ENCODE measurements at regions not wholly inside any gene's neighbourhood (a gene's known extent, or its start where the extent isn't known, plus 50 kb on each side); places are given as distances from the start of the nearest gene placed in this dataset.
"Not testable (repeated sequence)": the region's sequence is repeated elsewhere in the genome, so short reads cannot be mapped to it uniquely, and the experiment has no call there.

DNA sequence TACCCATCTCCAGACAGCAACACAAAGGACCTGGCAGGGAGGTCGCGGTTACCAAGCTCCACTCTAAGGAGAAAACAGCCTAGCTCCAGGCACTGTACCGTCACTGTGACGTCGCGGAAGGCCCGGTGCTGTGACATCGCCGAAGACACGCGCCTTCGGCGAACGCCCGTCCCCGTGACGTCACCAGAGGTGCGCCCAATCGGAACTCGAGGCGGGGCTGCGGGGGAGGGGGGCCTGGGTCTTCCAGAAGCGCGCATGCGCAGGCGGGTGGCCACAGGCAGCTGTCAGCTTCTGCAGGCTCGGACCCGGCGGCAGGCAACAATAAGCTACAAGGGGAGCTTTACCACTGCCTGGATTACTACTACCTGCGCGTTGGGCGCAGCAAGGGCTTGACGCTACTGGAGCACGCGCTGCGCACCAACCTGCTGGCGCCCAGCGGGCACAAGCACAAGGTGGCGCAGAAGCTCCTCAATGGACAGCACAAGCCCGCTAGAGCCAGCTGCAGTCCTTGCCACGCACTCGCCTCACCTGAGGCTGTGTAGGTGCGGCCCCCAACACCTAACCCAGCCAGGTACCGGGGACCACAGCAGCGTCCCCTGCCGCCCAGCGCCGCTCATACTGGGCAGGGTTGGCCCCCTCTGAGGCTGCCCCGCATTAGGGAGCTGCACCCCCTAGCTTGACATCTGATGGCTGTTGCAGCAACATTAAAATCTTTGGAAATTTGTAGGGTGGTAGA lies 208.4 kb downstream of the TPST1 start:
- DNase-seq (ENCODE audit: low read depth in 1 of 2, low spot score in 1 of 2), result peak; percentile 61 to 69

DNA sequence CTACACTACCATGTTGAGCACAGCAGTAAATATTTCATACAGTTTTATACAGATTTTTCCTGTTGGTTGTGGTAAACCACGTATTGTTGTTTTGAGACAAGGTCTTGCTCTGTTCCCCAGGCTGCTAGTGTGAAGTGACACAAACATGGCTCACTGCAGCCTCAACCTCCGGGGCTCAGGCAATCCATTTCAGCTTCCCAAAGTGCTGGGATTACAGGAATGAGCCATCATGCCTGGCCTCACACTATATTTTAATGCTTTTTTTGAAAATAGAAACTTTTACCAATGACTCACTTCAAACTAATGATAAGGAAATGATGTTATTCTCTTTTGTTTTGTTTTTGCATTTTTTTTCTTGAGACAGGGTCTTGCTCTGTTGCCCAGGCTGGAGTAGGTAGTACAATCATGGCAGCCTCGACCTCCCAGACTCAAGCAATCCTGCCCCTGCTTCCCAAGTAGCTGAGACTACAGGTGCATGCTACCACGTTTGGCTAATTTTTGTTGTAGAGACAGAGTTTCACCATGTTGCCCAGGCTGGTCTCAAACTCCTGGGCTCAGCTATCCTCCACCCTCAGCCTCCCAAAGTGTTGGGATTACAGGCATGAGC lies 210.6 kb downstream of the TPST1 start:
- DNase-seq (ENCODE audit: low read depth in 1 of 2, low spot score in 1 of 2), result no peak

DNA sequence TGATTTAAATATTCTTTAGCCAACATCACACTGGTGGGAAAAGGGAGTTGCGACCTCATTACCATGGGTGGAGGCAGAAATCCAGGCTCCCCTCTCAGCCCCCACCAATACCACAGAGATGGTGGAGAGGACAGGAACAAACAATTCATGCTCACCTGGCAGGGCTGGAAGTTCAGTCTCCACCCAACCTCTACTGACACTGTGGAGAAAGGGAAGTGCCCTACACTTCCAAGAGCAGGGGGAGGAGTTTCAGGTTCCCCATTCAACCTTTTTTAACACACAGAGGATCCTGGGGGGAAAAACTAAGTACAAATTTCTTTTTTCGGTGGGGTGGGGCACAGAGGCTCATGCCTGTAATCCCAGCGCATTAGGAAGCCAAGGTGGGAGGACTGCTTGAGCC lies 210.1 kb upstream of the KCTD7 start:
- no peak for DNase-seq (ENCODE audit: low read depth in 1 of 2, low spot score in 1 of 2)

DNA sequence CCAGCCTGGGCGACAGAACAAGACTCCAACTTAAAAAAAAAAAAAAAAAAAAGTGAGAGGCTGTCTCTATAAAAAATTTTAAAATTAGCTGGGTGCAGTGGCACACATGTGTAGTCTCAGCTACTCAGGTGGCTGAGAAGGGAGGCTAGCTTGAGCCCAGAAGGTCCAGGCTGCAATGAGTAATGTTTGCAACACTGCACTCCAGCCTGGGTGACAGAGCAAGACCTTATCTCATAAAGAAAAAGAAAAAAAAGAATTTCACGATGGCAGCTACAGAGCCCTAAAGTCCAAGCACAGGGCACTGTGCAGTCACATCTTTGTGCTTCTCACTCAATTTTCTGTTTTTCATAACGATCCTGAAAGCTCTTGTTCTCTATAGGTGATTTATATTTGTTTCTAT lies 209.5 kb upstream of the KCTD7 start:
- DNase-seq (ENCODE audit: low read depth in 1 of 2, low spot score in 1 of 2), result no peak

DNA sequence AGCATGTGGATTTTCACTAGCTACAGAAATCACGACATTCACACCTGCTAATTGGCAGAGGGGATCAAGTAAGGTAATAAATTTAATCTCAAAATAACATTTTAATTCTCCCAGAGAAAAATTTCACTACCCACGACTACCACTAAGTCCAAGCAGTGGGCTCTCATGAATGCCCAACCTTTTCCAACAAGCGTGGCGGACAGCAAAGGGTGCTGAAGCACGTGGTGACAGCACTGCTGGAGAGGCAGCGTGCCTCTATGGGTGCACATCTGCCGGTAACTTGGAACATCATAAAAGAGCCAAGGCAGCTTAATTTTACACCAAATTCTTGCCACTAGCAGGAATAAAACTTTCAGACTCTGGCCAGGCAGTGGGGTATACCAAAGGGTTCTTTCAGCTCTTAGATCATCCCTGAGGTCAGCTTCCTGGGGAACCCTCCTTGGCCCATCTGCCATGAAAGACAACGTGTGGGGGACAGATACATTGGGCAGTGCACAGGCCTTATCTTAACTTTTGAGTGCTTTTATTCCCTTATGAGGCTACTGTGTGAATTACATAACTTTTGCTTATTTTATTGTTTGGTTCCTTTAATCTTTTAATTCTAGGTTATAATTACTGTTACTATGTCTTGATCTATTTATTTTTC lies 206.7 kb upstream of the KCTD7 start:
- no peak for DNase-seq (ENCODE audit: low read depth in 1 of 2, low spot score in 1 of 2)

DNA sequence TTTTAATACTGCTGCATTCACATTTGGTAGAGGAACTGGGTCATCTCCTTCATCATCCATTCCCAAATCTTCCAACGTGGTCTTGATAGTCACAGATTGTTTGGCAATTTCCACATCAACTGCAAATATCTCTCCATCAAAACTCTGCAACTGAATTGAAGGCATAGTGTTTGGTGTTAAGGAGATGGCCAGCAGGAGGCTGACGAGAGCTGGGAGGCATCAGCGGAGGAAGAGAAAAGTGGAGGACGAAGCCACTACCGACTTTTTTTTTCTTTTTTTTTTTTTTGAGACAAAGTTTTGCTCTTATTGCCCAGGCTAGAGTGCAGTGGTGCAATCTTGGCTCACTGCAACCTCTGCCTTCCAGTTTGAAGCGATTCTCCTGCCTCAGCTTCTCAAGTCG lies 205.0 kb upstream of the KCTD7 start:
- DNase-seq (ENCODE audit: low read depth in 1 of 2, low spot score in 1 of 2), result no peak

DNA sequence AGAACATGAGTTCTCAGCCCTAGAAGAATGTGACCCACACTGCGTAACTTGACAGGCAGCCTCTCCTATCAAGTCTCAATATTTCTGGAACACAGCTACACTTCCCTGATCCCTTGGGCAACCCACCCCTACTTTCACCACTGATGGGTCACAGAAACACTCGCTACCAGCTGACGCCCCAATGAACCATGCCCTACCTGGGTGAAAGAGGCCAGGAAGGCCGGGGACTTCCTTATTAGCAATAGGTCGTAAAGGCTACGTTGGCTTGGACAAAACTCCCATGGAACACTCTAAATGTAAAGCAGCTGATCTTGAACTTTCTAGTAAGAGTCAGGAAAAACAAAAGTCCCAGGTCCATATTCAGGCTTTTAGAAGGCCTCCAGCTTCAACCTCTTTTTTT lies 202.3 kb upstream of the KCTD7 start:
- no peak for DNase-seq (ENCODE audit: low read depth in 1 of 2, low spot score in 1 of 2)

DNA sequence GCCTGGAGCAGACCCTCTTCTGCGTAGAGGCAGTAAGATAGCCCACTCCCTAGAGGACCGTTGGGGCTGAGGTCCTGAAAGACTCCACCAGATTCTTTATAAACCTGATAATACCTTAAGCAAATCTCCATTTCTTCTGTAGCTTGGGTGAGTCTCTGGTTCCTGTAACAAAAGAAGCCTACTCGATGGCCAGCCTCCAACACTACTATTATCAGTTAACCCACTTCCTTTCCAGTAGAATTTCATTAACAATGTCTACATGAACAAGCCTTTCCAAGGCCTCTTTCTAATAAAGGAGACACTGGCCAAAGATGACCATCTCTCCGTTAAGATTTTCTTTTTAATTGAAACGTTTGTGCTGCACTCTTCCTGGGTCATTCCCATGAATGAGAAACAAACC lies 201.7 kb upstream of the KCTD7 start:
- DNase-seq (ENCODE audit: low read depth in 1 of 2, low spot score in 1 of 2), result no peak

DNA sequence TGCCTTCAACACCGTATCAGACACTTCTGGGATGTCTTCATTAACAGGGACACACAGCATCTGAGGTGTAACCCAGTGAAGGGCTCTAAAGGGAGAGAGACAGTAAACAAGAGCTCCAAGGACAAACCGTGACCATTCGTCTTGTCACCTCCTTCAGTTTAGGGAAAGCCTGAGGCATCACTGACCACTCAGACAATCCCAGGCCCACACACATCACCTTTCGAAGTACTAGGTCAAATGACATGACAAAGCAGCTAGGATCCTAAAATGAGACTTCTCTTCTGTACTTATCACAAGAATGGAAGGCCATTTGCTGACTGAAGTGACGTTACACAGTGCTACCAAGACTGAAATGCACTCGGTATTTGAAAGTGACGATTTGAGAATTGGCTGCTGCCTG lies 200.7 kb upstream of the KCTD7 start:
- DNase-seq (ENCODE audit: low read depth in 1 of 2, low spot score in 1 of 2), result no peak

DNA sequence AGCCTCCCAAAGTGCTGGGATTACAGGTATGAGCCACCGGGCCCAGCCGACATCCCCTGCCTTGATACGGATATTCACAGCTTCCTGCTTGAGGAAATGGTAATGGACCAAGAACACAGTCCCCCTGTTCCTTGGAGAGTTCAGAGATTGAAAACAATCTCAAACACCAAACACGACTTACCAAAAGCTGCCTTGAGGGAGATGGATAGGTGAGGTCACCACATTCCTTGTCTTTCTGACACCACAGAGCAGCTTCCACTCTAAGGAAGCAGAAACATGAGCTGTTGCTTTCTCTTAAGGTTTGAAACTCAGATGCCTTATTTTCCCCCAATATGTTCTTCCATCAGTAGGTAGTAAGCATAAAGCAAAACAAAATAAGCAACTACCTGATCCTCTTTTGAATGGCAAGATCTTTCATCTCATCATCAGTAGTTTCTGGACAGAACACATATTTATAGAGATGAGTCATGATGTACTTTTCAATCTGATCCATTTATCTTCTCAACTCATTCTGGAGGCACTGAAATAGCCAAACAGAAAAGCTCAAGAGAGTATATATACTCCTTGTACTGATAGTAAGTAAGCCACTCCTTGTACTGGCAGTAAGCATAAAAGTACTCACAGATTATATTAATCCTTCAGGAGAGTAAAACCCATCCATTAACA lies 199.1 kb upstream of the KCTD7 start:
- no peak for DNase-seq (ENCODE audit: low read depth in 1 of 2, low spot score in 1 of 2)

DNA sequence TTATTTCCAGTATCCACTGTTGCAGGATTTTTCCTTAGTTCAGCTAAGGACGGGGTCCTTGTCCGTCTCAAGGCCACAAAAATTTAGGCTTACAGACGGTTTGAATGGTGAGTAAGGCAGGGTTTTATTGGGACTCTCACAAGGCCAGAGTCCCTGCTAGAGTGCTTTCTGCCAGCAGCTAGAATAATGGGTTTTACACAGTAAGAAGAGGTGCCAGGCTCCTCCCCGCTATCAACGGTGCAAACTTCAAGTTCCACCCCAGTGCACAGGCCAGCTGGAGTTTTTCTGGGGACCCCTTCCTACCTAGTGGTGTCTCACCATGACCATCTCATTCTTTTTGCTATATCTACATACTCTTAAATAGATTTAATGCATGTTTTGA lies 198.5 kb upstream of the KCTD7 start:
- DNase-seq (ENCODE audit: low read depth in 1 of 2, low spot score in 1 of 2), result no peak

DNA sequence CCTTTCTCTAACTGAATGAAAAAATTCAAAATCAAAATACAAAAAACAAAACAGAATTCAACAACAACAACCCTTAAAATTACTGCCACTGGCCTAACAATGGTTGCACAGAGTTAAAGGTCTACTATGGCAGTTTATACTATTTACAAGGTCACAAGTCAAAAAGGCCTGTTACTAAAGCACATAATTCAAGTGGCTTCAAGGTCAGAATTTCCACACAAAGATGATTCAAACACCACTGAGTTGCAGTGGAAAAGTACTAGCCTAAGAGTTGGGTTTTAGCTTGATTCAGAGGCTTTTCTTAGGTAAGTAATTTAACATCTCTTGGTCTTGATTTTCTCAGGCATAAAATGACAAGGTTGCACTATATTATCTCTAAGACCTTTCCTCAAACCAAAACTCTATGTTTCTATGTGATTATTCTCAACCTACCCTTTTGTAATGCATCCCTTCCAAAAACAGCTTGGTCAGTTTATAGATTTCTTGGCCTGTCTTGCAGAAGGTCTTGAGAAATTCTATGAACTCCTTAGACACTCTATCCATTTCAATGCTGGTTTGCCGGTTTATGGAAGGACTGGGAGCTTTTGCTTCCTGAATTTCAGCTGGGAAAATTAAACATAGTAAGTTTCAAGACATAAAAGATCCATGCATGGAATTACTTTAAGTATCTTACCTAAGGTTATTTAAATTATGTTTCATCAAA lies 189.8 kb upstream of the KCTD7 start:
- not testable (repeated sequence) for DNase-seq (ENCODE audit: low read depth in 1 of 2, low spot score in 1 of 2)

DNA sequence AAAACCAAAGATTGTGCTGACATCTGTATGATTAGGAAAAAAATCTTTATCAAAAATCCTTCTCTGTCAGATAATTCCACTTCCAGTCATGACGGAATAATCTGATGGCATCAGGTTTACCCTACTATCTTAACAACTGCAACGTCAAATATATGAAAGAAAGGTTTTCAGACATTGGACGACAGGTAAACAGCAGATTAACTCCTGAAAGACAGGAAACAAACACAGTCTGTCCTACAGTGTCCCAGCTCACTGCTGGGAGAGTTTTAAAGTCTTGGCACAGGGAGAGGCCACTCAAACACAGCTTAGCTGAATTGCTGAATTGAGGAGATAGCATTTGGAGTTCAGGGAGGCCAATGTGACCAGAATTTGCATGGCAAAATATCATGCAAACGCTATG lies 186.3 kb upstream of the KCTD7 start:
- no peak for DNase-seq (ENCODE audit: low read depth in 1 of 2, low spot score in 1 of 2)

DNA sequence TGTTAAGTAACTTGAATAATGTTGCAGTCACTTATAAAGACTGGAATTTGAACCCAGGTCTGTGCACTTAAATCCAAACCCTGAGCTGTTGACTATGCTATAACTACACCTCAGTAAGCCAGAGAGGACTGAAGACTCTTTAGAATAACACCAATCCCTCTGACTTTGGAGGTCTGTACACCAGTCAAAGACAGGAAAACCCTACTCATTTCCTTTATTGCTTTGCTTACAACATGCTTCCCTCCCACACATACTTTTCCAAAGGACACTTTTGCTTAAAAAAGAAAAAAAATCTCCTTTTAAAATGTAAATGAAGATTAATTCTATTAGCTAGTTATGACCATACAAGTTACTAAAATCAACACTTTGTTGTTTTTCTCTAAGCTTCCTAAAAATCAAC lies 184.7 kb upstream of the KCTD7 start:
- no peak for DNase-seq (ENCODE audit: low read depth in 1 of 2, low spot score in 1 of 2)

DNA sequence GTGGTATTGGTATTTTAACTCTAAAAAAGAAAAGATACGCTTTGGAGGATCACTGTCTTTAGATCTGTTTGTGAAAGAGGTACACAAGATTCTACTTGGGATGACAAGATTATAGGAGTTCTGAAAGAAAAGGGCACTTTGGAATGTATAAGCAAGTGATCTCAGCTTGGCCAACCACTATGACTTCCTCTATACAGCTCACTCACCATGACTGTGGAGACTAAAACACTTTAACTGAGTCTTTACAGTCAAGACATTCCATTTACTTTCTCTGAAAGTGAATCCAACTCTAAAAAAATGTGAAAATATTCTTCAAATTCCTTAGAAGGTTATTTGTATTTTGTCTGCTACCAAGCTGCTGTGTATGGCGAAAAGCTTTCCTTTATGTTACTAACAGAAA lies 181.7 kb upstream of the KCTD7 start:
- not testable (repeated sequence) for DNase-seq (ENCODE audit: low read depth in 1 of 2, low spot score in 1 of 2)

DNA sequence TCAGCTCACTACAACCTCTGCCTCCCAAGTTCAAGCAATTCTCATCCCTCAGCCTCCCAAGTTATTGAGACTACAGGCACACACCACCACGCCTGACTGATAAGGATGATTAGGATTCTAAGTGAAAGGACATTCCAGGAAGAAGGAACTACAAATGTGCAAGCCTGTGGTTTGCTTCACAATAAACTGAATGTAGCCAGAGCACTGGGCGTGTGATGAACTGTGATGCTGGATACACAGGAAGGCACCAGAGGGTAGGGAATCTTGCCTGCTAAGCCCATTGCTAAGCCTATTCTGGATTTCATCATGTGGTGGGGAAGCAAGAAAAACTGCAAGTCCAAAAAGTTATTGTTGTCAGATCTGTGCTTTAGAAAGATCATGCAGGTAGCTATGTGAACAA lies 177.9 kb upstream of the KCTD7 start:
- DNase-seq (ENCODE audit: low read depth in 1 of 2, low spot score in 1 of 2), result not testable (repeated sequence)

DNA sequence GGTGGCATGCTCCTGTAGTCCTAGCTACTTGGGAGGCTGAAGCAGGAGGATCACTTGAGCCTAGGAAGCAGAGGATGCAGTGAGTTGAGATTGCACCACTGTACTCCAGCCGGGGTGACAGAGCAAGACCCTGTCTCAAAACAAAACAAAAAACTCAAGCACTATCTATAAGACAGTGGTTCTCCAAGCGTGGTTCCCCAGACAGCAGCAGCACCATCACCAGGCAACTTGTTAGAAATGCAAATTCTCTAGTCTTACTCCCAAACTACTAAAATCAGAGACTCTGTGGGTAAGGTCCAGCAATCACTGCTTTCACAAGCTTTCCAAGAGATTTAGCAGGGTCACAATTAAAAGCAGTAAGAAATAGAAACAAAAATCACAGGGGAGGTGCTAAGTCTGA lies 177.0 kb upstream of the KCTD7 start:
- not testable (repeated sequence) for DNase-seq (ENCODE audit: low read depth in 1 of 2, low spot score in 1 of 2)

DNA sequence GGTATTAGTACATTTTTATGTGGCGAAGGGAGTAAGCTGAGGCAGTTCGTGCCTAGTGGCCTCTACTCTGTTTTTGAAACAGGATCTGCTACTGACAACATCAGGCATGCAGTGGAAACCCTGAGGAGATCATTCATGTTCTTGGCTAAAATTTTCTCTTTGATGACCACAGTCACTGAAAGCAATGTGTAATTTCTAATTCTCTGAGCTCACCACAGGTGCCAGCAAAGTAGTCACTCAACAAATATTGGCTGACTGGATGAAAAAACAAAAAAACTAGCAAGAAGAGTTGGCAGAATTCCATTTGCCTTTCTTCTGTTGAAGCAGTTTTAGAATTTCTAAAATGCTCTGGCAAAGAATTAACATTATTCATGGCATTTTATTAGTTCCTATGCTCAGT lies 176.5 kb upstream of the KCTD7 start:
- DNase-seq (ENCODE audit: low read depth in 1 of 2, low spot score in 1 of 2), result no peak

DNA sequence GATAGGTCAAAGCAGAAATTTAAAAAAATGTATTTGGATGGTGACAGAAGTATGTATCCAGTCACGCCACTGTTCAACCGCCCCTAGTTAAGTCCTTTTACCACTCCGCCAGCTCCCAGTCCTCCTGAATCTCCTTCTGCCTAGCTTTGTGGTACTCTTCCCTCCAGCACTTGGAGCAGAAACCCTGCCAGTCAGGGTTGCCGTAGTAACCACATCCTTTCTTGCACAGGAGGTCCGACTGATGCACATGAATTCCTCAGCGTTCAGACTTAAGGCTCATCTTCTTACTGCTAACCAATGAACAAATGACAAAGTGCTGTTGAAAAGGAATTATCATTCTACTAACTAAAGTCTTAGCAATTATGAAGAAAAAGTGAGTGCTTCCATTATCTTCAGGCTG lies 175.3 kb upstream of the KCTD7 start:
- no peak for DNase-seq (ENCODE audit: low read depth in 1 of 2, low spot score in 1 of 2)

DNA sequence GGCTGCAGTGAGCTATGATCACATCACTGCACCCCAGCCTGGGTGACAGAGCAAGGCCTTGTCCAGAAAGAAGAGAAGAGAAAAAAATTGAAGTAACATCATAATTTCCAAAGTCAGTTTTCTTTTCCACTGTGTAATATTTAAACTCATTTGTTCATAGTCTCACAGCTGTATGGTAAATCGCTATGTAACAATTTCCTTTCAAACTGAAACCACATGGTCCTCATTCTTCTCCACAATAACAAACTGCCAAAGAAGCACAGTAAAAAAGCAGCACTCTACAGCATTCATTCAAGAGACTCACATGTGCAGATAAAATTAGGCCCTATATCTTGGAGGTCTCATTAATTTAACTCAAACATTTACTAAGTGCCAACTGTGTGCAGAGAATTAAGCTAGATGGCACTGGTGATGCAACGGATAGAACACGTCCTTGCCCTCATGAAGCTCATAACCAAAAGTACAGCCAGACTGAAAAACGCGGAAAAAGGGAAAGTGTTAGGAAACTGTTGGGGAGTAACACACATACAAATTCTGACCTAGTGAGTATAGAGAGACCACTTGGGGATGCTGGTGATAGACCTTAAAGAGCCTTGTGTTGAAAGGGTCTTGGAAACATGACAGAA lies 174.0 kb upstream of the KCTD7 start:
- DNase-seq (ENCODE audit: low read depth in 1 of 2, low spot score in 1 of 2), result no peak

DNA sequence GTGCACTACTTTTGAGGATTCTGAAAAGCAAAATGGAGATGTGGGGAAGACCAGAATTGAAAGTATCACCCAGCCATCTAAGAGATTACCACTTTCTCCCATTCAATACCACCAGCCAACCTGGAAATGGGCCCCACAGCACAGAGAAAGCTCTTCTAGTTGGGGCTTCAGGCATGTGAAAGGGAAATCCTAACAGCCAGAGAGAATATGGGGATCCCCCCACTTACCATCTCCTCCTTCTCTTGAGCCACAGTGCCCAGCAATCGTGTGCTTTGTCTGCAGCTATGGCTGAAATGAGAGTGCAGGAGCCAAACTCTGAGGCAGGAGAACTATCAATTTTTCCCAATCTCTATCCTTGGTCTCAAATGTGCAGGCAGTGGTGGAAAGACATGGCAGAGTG lies 173.2 kb upstream of the KCTD7 start:
- not testable (repeated sequence) for DNase-seq (ENCODE audit: low read depth in 1 of 2, low spot score in 1 of 2)
